Endothelial cell of umbilical vein (primary cell): ENCODE measurements at regions not wholly inside any gene's neighbourhood (a gene's known extent, or its start where the extent isn't known, plus 50 kb on each side); places are given as distances from the start of the nearest gene placed in this dataset.

Experiments
- BruUV-seq: library from RNA; stranded (reverse); fragments of 400-500 nt; replicated peaks from 2 replicates; lab custom pipeline; 2021; lab: Mats Ljungman, UMichigan
- CTCF ChIA-PET: fragments of 300-600, 350-600 bp; sonication (Branson Sonifier 250); formaldehyde crosslinking; loops from one replicate; lab custom pipeline; 2021; ENCODE audit warnings: antibody characterized with exemption, inconsistent platforms; lab: Charles Lee
- POLR2A ChIA-PET: fragments of 300-600, 350-600 bp; sonication (Branson Sonifier 250); formaldehyde crosslinking; loops from one replicate; lab custom pipeline; 2021; ENCODE audit warnings: antibody characterized with exemption, inconsistent platforms; lab: Charles Lee
- DNase-seq: peaks from one replicate; pipeline ENCODE4 v3.0.0-alpha.2; 2011; ENCODE audit warnings: low read depth, low spot score
- FAIRE-seq: peaks from 2 replicates; lab custom pipeline; 2011; peaks lifted over from hg19 to GRCh38; lab: Jason Lieb, UNC
- H2AFZ ChIP-seq: 2 replicates; pipeline ENCODE4 v1.6.0; 2012; ENCODE audit warnings: low read depth, low read length, control low read depth, inconsistent platforms
- H3K27ac ChIP-seq: 2 replicates; pipeline ENCODE4 v1.5.1; 2011; ENCODE audit warnings: low read depth, mild to moderate bottlenecking, control low read depth, low read length, moderate library complexity; ENCODE audit not compliant: insufficient read depth
- H3K27me3 ChIP-seq, 2 experiments: 2 replicates each; pipeline versions ENCODE4 v1.6.0 to v1.6.1; 2011; ENCODE audit warnings: low read length in 2 of 2, mixed read lengths in 1 of 2; ENCODE audit not compliant: control insufficient read depth in 2 of 2, insufficient read depth in 2 of 2
- H3K36me3 ChIP-seq, 2 experiments: 2 replicates in 1 of 2; 3 replicates in 1 of 2; pipeline ENCODE4 v1.5.1; 2011; ENCODE audit warnings: low read length in 2 of 2, mild to moderate bottlenecking in 1 of 2, moderate library complexity in 1 of 2; ENCODE audit not compliant: control insufficient read depth in 2 of 2, insufficient read depth in 2 of 2; ENCODE audit errors: extremely low read depth in 1 of 2
- H3K4me1 ChIP-seq: 3 replicates; pipeline ENCODE4 v1.5.1; 2011; ENCODE audit warnings: mild to moderate bottlenecking, low read length; ENCODE audit not compliant: control insufficient read depth, insufficient read depth; ENCODE audit errors: extremely low read depth
- H3K4me2 ChIP-seq: 2 replicates; pipeline ENCODE4 v1.6.1; 2011; ENCODE audit warnings: low read length, control low read depth, mixed read lengths; ENCODE audit not compliant: insufficient read depth
- H3K4me3 ChIP-seq, 3 experiments: fragments of 200-600 bp in 1 of 3; sonication (generic), shearing (Covaris generic) in 1 of 3; replicated peaks in 1 of 3; 2 replicates each; pipeline ENCODE4 v1.5.1; 2011 to 2016; ENCODE audit warnings: control low read depth in 3 of 3, low read length in 3 of 3, mild to moderate bottlenecking in 2 of 3, inconsistent platforms in 1 of 3, low read depth in 1 of 3, moderate library complexity in 1 of 3; ENCODE audit not compliant: insufficient read depth in 1 of 3
- H3K79me2 ChIP-seq: 2 replicates; pipeline ENCODE4 v1.6.0; 2012; ENCODE audit warnings: low read length, inconsistent platforms; ENCODE audit not compliant: control insufficient read depth, insufficient read depth
- H3K9ac ChIP-seq: replicated peaks from 2 replicates; pipeline ENCODE3; 2011; ENCODE audit warnings: low read length, control low read depth; ENCODE audit not compliant: insufficient read depth; ENCODE audit errors: extremely low read depth
- H3K9me1 ChIP-seq: replicated peaks from 3 replicates; pipeline ENCODE4 v1.6.0; 2011; ENCODE audit warnings: mild to moderate bottlenecking, low read length; ENCODE audit not compliant: control insufficient read depth, insufficient read depth; ENCODE audit errors: extremely low read depth
- H3K9me3 ChIP-seq: replicated peaks from 2 replicates; pipeline ENCODE4 v1.5.1; 2012; ENCODE audit warnings: low read length, inconsistent platforms; ENCODE audit not compliant: control insufficient read depth, insufficient read depth
- H4K20me1 ChIP-seq: replicated peaks from 2 replicates; pipeline ENCODE3; 2011; ENCODE audit warnings: mild to moderate bottlenecking, low read length; ENCODE audit not compliant: control insufficient read depth, insufficient read depth; ENCODE audit errors: extremely low read depth
- EZH2 ChIP-seq: IDR thresholded peaks from 2 replicates; pipeline ENCODE4 v1.6.1; 2012; ENCODE audit warnings: borderline replicate concordance, low read depth, mild to moderate bottlenecking, moderate library complexity, low read length, inconsistent platforms; ENCODE audit not compliant: severe bottlenecking
- FOS ChIP-seq: IDR thresholded peaks from 2 replicates; pipeline ENCODE4 v1.6.1; 2011; ENCODE audit warnings: mild to moderate bottlenecking, low read length, moderate library complexity, borderline replicate concordance; ENCODE audit not compliant: insufficient read depth
- JUN ChIP-seq: IDR thresholded peaks from 2 replicates; pipeline ENCODE4 v1.6.1; 2011; ENCODE audit warnings: borderline replicate concordance, low read depth; ENCODE audit not compliant: insufficient read length, insufficient read depth
- MYC ChIP-seq: IDR thresholded peaks from one replicate; pipeline ENCODE4 v1.6.1; 2011; ENCODE audit warnings: mild to moderate bottlenecking, low read depth, low read length
- POLR2A ChIP-seq: IDR thresholded peaks from 2 replicates; pipeline ENCODE4 v1.6.1; 2012; ENCODE audit warnings: low read depth, mild to moderate bottlenecking, control low read depth, low read length
- POLR2AphosphoS5 ChIP-seq: IDR thresholded peaks from 2 replicates; pipeline ENCODE4 v1.6.1; 2012; ENCODE audit warnings: low read depth, mild to moderate bottlenecking, control low read depth, low read length, moderate library complexity; ENCODE audit not compliant: insufficient read depth
- dilution Hi-C: fragments of 300-500 bp; cut with MboI; formaldehyde crosslinking; loops from one replicate; pipeline ENCODE4 v1.15.0; 2019; ENCODE audit warnings: low sequenced_read_pairs; ENCODE audit not compliant: extremely low pct_ligation_motif_present
- intact Hi-C: fragments of 100-400 bp; cut with micrococcal nuclease; formaldehyde crosslinking; loops from one replicate; pipeline ENCODE4 v1.10.0; 2022
- TF ChIP-seq, protein P1 (sequence below): IDR thresholded peaks from 2 replicates; pipeline ENCODE4 v1.6.1; 2011; ENCODE audit not compliant: insufficient read depth, insufficient read length

DNA sequence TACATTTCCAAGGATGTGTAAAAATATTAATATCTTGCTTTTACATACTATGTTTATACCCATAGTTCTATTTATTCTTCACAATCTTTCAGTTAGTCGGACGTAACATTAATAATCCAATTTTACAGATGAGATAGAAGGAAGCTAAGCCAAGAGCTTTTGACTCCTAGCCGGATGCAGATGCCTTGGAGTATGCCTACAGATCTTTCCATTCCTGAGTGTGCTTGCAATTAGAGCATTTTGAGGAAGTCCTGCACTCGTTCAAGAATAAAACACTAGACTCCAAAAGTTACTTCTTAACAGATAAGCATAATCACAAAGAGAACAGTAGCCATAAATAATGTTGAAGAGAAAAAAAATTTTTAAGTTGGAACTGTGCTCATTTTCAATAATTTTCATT is 337.6 kb upstream of the CLEC14A start:
- Histone ChIP-seq H3K36me3 (no peaks in the 10 kb centered on the region), H3K9me1 (no peaks in the 10 kb centered on the region), H3K4me1 (no peaks in the 10 kb centered on the region), H3K9me3 (no peaks in the 10 kb centered on the region), H3K27ac (no peak overlapping the region), H2AFZ (no peak overlapping the region), H3K4me2 (no peak overlapping the region), H4K20me1 (no peaks in the 10 kb centered on the region), H3K4me3 (no peak overlapping the region), H3K9ac (no peak overlapping the region), H3K27me3 (no peaks in the 10 kb centered on the region), H3K79me2 (no peaks in the 10 kb centered on the region)
- TF ChIP-seq POLR2AphosphoS5 (no peak), EZH2 (no peak), POLR2A (no peak), MYC (no peak), FOS (no peak), JUN (no peak)
- TF ChIP-seq, protein P1, sequence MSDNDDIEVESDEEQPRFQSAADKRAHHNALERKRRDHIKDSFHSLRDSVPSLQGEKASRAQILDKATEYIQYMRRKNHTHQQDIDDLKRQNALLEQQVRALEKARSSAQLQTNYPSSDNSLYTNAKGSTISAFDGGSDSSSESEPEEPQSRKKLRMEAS: no peak
- FAIRE-seq (no peak), DNase-seq (no peak)
- intact Hi-C loops (no loop called here), dilution Hi-C loops (no loop called here)
- no TSS peak for BruUV-seq
- ChIA-PET CTCF (interaction anchor here (4.1 kb wide), 1 partner anchor 12 kb away, joined by 16 read pairs; no protein-coding TSS in a partner anchor), POLR2A (no interaction called here)

DNA sequence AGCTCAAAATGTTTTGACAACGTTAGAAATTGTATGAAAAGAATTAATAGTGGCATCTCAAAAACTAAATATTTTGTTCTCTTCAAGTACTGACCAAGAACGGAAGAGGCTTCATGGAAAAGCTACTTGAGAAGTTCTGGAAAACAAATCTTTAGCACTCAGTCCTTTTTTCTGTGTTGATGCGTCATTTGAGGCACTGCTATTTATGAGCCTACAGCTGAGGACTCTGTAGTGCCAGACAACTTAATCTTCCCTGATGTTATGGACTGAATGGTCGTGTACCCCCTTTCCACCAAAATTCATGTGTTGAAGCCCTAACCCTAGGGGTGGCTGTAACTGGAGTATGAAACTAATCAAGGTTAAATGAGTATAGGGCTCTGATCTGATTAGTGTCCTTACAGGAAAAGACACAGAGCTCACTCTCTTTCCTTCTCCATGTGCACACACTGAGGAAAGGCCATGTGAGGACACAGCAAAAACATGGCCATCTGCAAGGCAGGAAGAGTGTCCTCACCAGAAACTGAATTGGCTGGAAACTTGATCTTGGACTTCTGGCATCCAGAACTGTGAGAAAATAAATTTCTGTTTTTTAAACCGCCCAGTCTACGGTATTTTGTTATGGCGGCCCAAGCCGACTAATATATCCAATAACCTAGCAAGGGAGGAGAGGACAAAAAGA is 337.0 kb upstream of the CLEC14A start:
- no peak overlapping the region for H3K4me2 ChIP-seq
- ChIA-PET POLR2A (no interaction called here), CTCF (interaction anchor here (4.1 kb wide), 1 partner anchor 13 kb away, joined by 16 read pairs; no protein-coding TSS in a partner anchor)
- H4K20me1 ChIP-seq: no peaks in the 10 kb centered on the region
- dilution Hi-C loops: no loop called here
- H3K4me3 ChIP-seq: no peak overlapping the region
- H3K4me1 ChIP-seq: no peaks in the 10 kb centered on the region
- DNase-seq: no peak
- H3K9me1 ChIP-seq: no peaks in the 10 kb centered on the region
- H3K36me3 ChIP-seq: no peaks in the 10 kb centered on the region
- FAIRE-seq: no peak
- no TSS peak for BruUV-seq
- H3K79me2 ChIP-seq: no peaks in the 10 kb centered on the region
- no peaks in the 10 kb centered on the region for H3K9me3 ChIP-seq
- TF ChIP-seq EZH2: no peak
- TF ChIP-seq, protein P1: no peak
- intact Hi-C loops: no loop called here
- H3K27me3 ChIP-seq: no peaks in the 10 kb centered on the region
- H3K9ac ChIP-seq: no peak overlapping the region
- no peak overlapping the region for H2AFZ ChIP-seq
- no peak overlapping the region for H3K27ac ChIP-seq
